ENCODE measurements at regions not wholly inside any gene's neighbourhood (a gene's known extent, or its start where the extent isn't known, plus 50 kb on each side); places are given as distances from the start of the nearest gene placed in this dataset.

- RAD21 ChIA-PET (ENCODE audit: unreplicated experiment), result no interaction called here
- no peaks in the 10 kb centered on the region for H3K27me3 ChIP-seq (replicated peaks in 1 of 2; ENCODE audit: control insufficient read depth in 2 of 2, insufficient read depth in 2 of 2, low read length in 1 of 2)
- CTCF ChIA-PET, result no interaction called here
- SMC1A ChIA-PET (ENCODE audit: uncharacterized antibody, unreplicated experiment), result no interaction called here
- H3K36me3 ChIP-seq (ENCODE audit: control insufficient read depth in 2 of 2, insufficient read depth in 2 of 2, low read length in 1 of 2), result no peaks in the 10 kb centered on the region
- 60% methylated on average over 4 of the region's 4 CpGs for WGBS (ENCODE audit: insufficient coverage, insufficient replicate concordance, low lambda C conversion rate, missing lambda C conversion rate)
- no peaks in the 10 kb centered on the region for H3K79me2 ChIP-seq (ENCODE audit: control insufficient read depth, insufficient read depth, low read length)
- FAIRE-seq, result no peak
- no peak for DNase-seq (ENCODE audit: low read depth, low spot score)
- intact Hi-C loops (cut with micrococcal nuclease; ENCODE audit: unreplicated experiment) (no loop called here), in situ Hi-C loops (cut with MboI) (no loop called here)
- no peaks in the 10 kb centered on the region for H4K20me1 ChIP-seq (ENCODE audit: control insufficient read depth, insufficient read depth)
- H3K9ac ChIP-seq (ENCODE audit: control insufficient read depth, insufficient read depth, low read length), result no peak overlapping the region
- H3K4me2 ChIP-seq (ENCODE audit: control insufficient read depth, insufficient read depth), result no peak overlapping the region
- H3K9me3 ChIP-seq (replicated peaks; ENCODE audit: control insufficient read depth, insufficient read depth, low read length), result no peaks in the 10 kb centered on the region
- TF ChIP-seq YBX1 (IDR thresholded peaks at IDR 0.05), result no peak
- no peak for TF ChIP-seq ZNF274 (IDR thresholded peaks at IDR 0.05; ENCODE audit: insufficient read depth, insufficient read length)
- TF ChIP-seq MXI1 (IDR thresholded peaks at IDR 0.05; ENCODE audit: low read depth, low read length), result no peak
- TF ChIP-seq SREBF2 (IDR thresholded peaks at IDR 0.05; ENCODE audit: low read length), result no peak
- TF ChIP-seq RAD21 (IDR thresholded peaks at IDR 0.05; ENCODE audit: insufficient read depth, low read depth, low read length), result no peak
- TF ChIP-seq SPI1 (IDR thresholded peaks at IDR 0.05; ENCODE audit: borderline replicate concordance, insufficient read depth, low read depth, low read length), result no peak
- TF ChIP-seq RFX5 (IDR thresholded peaks at IDR 0.05; ENCODE audit: low read depth, low read length), result no peak
- no peak for TF ChIP-seq RBBP5 (conservative IDR thresholded peaks at IDR 0.05)
- TF ChIP-seq JUNB (IDR thresholded peaks at IDR 0.05), result no peak
- TF ChIP-seq SP1 (IDR thresholded peaks at IDR 0.05; ENCODE audit: low read depth, low read length), result no peak
- no peaks in the 10 kb centered on the region for H3K4me1 ChIP-seq (ENCODE audit: control insufficient read depth, insufficient read depth, low read length)
- POLR2A ChIA-PET, result no interaction called here
- H3K4me3 ChIP-seq, result no peak overlapping the region
- no peak overlapping the region for H2AFZ ChIP-seq (ENCODE audit: control insufficient read depth, low read depth, low read length)
- ATAC-seq, result peak; percentile 58
- no TSS peak for BruUV-seq (replicated peaks)
- no peak overlapping the region for H3K27ac ChIP-seq (ENCODE audit: control insufficient read depth, insufficient read depth)
Observed at GRCh38 chr13:64791373-64791772, 2438.8 kb downstream of the PCDH9 start.

GRCh38 chr13:64782466-64782865, 2447.7 kb downstream of the PCDH9 start:
- intact Hi-C loops (cut with micrococcal nuclease; ENCODE audit: unreplicated experiment) (no loop called here), in situ Hi-C loops (cut with MboI) (no loop called here)
- SMC1A ChIA-PET (ENCODE audit: uncharacterized antibody, unreplicated experiment), result no interaction called here
- RAD21 ChIA-PET (ENCODE audit: unreplicated experiment), result no interaction called here
- Histone ChIP-seq H2AFZ (ENCODE audit: control insufficient read depth, low read depth, low read length) (no peak overlapping the region), H3K79me2 (ENCODE audit: control insufficient read depth, insufficient read depth, low read length) (no peaks in the 10 kb centered on the region), H3K4me3 (no peak overlapping the region), H3K4me1 (ENCODE audit: control insufficient read depth, insufficient read depth, low read length) (no peaks in the 10 kb centered on the region), H3K36me3 (ENCODE audit: control insufficient read depth in 2 of 2, insufficient read depth in 2 of 2, low read length in 1 of 2) (no peaks in the 10 kb centered on the region), H3K27me3 (replicated peaks in 1 of 2; ENCODE audit: control insufficient read depth in 2 of 2, insufficient read depth in 2 of 2, low read length in 1 of 2) (no peaks in the 10 kb centered on the region), H3K9ac (ENCODE audit: control insufficient read depth, insufficient read depth, low read length) (no peak overlapping the region), H3K27ac (ENCODE audit: control insufficient read depth, insufficient read depth) (no peak overlapping the region), H3K9me3 (replicated peaks; ENCODE audit: control insufficient read depth, insufficient read depth, low read length) (no peaks in the 10 kb centered on the region), H4K20me1 (ENCODE audit: control insufficient read depth, insufficient read depth) (no peaks in the 10 kb centered on the region), H3K4me2 (ENCODE audit: control insufficient read depth, insufficient read depth) (no peak overlapping the region)
- FAIRE-seq, result no peak
- no peak for TF ChIP-seq RELA (IDR thresholded peaks at IDR 0.05; ENCODE audit: borderline replicate concordance, partially characterized antibody)
- DNase-seq (ENCODE audit: low read depth, low spot score), result no peak
- POLR2A ChIA-PET, result no interaction called here
- CTCF ChIA-PET, result no interaction called here
- peak; percentile 58 for ATAC-seq
- no TSS peak for BruUV-seq (replicated peaks)
- WGBS (ENCODE audit: insufficient coverage, insufficient replicate concordance, low lambda C conversion rate, missing lambda C conversion rate), result 10% methylated on average over 4 of the region's 4 CpGs
